GM12878 (cell line): ENCODE measurements at regions not wholly inside any gene's neighbourhood (a gene's known extent, or its start where the extent isn't known, plus 50 kb on each side); places are given as distances from the start of the nearest gene placed in this dataset.

ENCODE experiments used
- ATAC-seq: fragments of 200-7000 bp; cut with Tn5 transposase; 3 replicates; pipeline ENCODE4 v1.9.1; 2020; ENCODE audit warnings: mild to moderate bottlenecking, moderate library complexity
- BruUV-seq: library from RNA; stranded (reverse); fragments of 400-500 nt; replicated peaks from 2 replicates; lab custom pipeline; 2021; lab: Mats Ljungman, UMichigan
- CTCF ChIA-PET: fragments of 300-600 bp; sonication (Branson Sonifier 250); formaldehyde crosslinking; extraction: SDS; loops from one replicate; lab custom pipeline; 2021; ENCODE audit warnings: inconsistent platforms; lab: Yijun Ruan, JAX
- POLR2A ChIA-PET: fragments of 350-600 bp; formaldehyde crosslinking; extraction: SDS; loops from one replicate; lab custom pipeline; 2021; ENCODE audit warnings: inconsistent platforms; lab: Charles Lee
- RAD21 ChIA-PET: fragments of 300-600 bp; sonication (Branson Sonifier 250); formaldehyde crosslinking; loops from one replicate; lab custom pipeline; 2023; ENCODE audit warnings: antibody characterized with exemption; ENCODE audit not compliant: unreplicated experiment; lab: Charles Lee
- SMC1A ChIA-PET: fragments of 300-600 bp; sonication (Branson Sonifier 250); formaldehyde crosslinking; loops from one replicate; lab custom pipeline; 2023; ENCODE audit not compliant: unreplicated experiment, uncharacterized antibody; lab: Charles Lee
- DNase-seq: peaks from one replicate; pipeline ENCODE4 v3.0.0-alpha.2; 2011; ENCODE audit warnings: low read depth, low spot score
- FAIRE-seq: peaks from 3 replicates; lab custom pipeline; 2011; peaks lifted over from hg19 to GRCh38; lab: Jason Lieb, UNC
- H2AFZ ChIP-seq: 2 replicates; pipeline ENCODE4 v1.6.0; 2011; ENCODE audit warnings: low read depth, low read length, control low read depth; ENCODE audit not compliant: control insufficient read depth
- H3K27ac ChIP-seq: 2 replicates; pipeline ENCODE4 v1.5.1; 2011; ENCODE audit warnings: control low read depth; ENCODE audit not compliant: control insufficient read depth, insufficient read depth
- H3K27me3 ChIP-seq, 2 experiments: replicated peaks in 1 of 2; 2 replicates each; pipeline versions ENCODE4 v1.6.0 to v1.6.1; 2011; ENCODE audit warnings: low read length in 1 of 2; ENCODE audit not compliant: control insufficient read depth in 2 of 2, insufficient read depth in 2 of 2
- H3K36me3 ChIP-seq, 2 experiments: 2 replicates each; pipeline ENCODE4 v1.5.1; 2011; ENCODE audit warnings: low read length in 1 of 2; ENCODE audit not compliant: control insufficient read depth in 2 of 2, insufficient read depth in 2 of 2
- H3K4me1 ChIP-seq: 2 replicates; pipeline ENCODE4 v1.6.1; 2011; ENCODE audit warnings: mild to moderate bottlenecking, low read length, moderate library complexity, mixed read lengths; ENCODE audit not compliant: control insufficient read depth, insufficient read depth
- H3K4me2 ChIP-seq: 2 replicates; pipeline ENCODE4 v1.6.0; 2011; ENCODE audit warnings: control low read depth; ENCODE audit not compliant: control insufficient read depth, insufficient read depth
- H3K4me3 ChIP-seq: fragments of 200-600 bp; sonication (generic); 2 replicates; pipeline ENCODE4 v1.5.1; 2016
- H3K79me2 ChIP-seq: 2 replicates; pipeline ENCODE4 v1.6.0; 2011; ENCODE audit warnings: low read length; ENCODE audit not compliant: control insufficient read depth, insufficient read depth
- H3K9ac ChIP-seq: 2 replicates; pipeline ENCODE4 v1.8.0; 2011; ENCODE audit warnings: low read length, control low read depth, mixed read lengths; ENCODE audit not compliant: control insufficient read depth, insufficient read depth
- H3K9me3 ChIP-seq: replicated peaks from 3 replicates; pipeline ENCODE4 v1.5.1; 2011; ENCODE audit warnings: mild to moderate bottlenecking, low read length; ENCODE audit not compliant: control insufficient read depth, insufficient read depth
- H4K20me1 ChIP-seq: 2 replicates; pipeline ENCODE4 v1.6.0; 2011; ENCODE audit not compliant: control insufficient read depth, insufficient read depth
- PAX8 ChIP-seq: fragments of 450-650 bp; IDR thresholded peaks from 2 replicates; pipeline ENCODE4 v1.6.1; 2017; ENCODE audit warnings: mild to moderate bottlenecking, moderate library complexity
- RAD21 ChIP-seq: IDR thresholded peaks from 2 replicates; pipeline ENCODE4 v1.6.1; 2011; ENCODE audit warnings: mild to moderate bottlenecking, low read depth, low read length, moderate library complexity; ENCODE audit not compliant: insufficient read depth
- RAD51 ChIP-seq: fragments of 450-650 bp; IDR thresholded peaks from 2 replicates; pipeline ENCODE4 v1.6.1; 2016; ENCODE audit warnings: moderate library complexity, mild to moderate bottlenecking, inconsistent platforms
- WGBS: methylation state at CpG from one replicate; pipeline ENCODE4 v1.1.6; 2016; ENCODE audit warnings: low lambda C conversion rate; ENCODE audit not compliant: insufficient replicate concordance, insufficient coverage; ENCODE audit errors: missing lambda C conversion rate; 5-methylcytosine and 5-hydroxymethylcytosine counted together
- in situ Hi-C: fragments of 300-500 bp; cut with MboI; formaldehyde crosslinking; loops from 9 replicates; pipeline ENCODE4 v1.14.3; 2018; ENCODE audit warnings: mixed read lengths
- intact Hi-C: fragments of 100-400 bp; cut with micrococcal nuclease; formaldehyde crosslinking; loops from one replicate; pipeline ENCODE4 v1.14.2; 2022; ENCODE audit not compliant: unreplicated experiment
- TF ChIP-seq, protein P1 (sequence below): fragments of 450-650 bp; IDR thresholded peaks from 2 replicates; pipeline ENCODE4 v1.6.1; 2017; ENCODE audit warnings: mild to moderate bottlenecking, moderate library complexity

DNA sequence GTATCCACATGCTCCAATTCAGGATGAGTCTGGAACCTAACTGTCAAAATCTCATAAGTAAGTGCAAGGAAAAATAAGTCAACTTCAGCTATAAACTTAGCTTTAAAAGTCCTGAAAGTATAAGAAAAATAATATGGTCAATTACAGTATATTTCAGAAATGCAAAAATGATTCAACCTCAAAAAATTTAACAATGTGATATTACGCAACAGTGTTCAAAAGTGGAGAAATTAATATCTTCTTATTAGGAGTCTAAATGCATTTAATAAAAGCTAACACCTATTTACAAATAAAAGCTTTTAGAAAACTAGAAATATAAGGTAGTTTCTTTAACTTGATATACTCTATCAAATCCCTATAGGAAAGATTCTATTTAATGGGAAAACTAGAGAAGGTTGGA, 111.2 kb upstream of the OPRM1 start:
- Histone ChIP-seq H3K79me2 (no peaks in the 10 kb centered on the region), H2AFZ (no peak overlapping the region), H3K27me3 (no peaks in the 10 kb centered on the region), H3K4me3 (no peak overlapping the region), H3K27ac (no peak overlapping the region), H3K4me1 (no peaks in the 10 kb centered on the region), H3K36me3 (no peaks in the 10 kb centered on the region), H3K4me2 (no peak overlapping the region), H3K9me3 (no peaks in the 10 kb centered on the region), H3K9ac (no peak overlapping the region), H4K20me1 (no peaks in the 10 kb centered on the region)
- ATAC-seq (no peak), FAIRE-seq (no peak), DNase-seq (no peak)
- CTCF ChIA-PET, result interaction anchor here (0.8 to 1.1 kb wide), 2 partner anchors 18 to 20 kb away, joined by 3 read pairs; no protein-coding TSS in a partner anchor
- 67% methylated on average over 1 of the region's 1 CpG for WGBS
- in situ Hi-C loops (no loop called here), intact Hi-C loops (no loop called here)
- no TSS peak for BruUV-seq
- RAD21 ChIA-PET, result no interaction called here
- POLR2A ChIA-PET, result no interaction called here
- TF ChIP-seq RAD51 (no peak), PAX8 (no peak), RAD21 (no peak)
- TF ChIP-seq, protein P1, sequence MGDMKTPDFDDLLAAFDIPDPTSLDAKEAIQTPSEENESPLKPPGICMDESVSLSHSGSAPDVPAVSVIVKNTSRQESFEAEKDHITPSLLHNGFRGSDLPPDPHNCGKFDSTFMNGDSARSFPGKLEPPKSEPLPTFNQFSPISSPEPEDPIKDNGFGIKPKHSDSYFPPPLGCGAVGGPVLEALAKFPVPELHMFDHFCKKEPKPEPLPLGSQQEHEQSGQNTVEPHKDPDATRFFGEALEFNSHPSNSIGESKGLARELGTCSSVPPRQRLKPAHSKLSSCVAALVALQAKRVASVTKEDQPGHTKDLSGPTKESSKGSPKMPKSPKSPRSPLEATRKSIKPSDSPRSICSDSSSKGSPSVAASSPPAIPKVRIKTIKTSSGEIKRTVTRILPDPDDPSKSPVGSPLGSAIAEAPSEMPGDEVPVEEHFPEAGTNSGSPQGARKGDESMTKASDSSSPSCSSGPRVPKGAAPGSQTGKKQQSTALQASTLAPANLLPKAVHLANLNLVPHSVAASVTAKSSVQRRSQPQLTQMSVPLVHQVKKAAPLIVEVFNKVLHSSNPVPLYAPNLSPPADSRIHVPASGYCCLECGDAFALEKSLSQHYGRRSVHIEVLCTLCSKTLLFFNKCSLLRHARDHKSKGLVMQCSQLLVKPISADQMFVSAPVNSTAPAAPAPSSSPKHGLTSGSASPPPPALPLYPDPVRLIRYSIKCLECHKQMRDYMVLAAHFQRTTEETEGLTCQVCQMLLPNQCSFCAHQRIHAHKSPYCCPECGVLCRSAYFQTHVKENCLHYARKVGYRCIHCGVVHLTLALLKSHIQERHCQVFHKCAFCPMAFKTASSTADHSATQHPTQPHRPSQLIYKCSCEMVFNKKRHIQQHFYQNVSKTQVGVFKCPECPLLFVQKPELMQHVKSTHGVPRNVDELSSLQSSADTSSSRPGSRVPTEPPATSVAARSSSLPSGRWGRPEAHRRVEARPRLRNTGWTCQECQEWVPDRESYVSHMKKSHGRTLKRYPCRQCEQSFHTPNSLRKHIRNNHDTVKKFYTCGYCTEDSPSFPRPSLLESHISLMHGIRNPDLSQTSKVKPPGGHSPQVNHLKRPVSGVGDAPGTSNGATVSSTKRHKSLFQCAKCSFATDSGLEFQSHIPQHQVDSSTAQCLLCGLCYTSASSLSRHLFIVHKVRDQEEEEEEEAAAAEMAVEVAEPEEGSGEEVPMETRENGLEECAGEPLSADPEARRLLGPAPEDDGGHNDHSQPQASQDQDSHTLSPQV, result no peak
- SMC1A ChIA-PET, result no interaction called here
